Heart left ventricle (tissue), 13 donors: ENCODE measurements at regions not wholly inside any gene's neighbourhood (a gene's known extent, or its start where the extent isn't known, plus 50 kb on each side); places are given as distances from the start of the nearest gene placed in this dataset.

Source experiments
- CTCF ChIP-seq, 12 donors: fragments of 200-600 bp; sonication (generic) in 4 of 12; IDR thresholded peaks; one replicate each; pipeline versions ENCODE4 v1.5.0 to v1.8.0; 2018 to 2022; ENCODE audit warnings: antibody characterized with exemption in 12 of 12, mild to moderate bottlenecking in 5 of 12
- POLR2A ChIP-seq, 2 donors: fragments of 450-650 bp; IDR thresholded peaks; one replicate each; pipeline ENCODE4 v1.6.1; 2017; ENCODE audit warnings: antibody characterized with exemption in 2 of 2, mild to moderate bottlenecking in 2 of 2, moderate library complexity in 2 of 2
- donor health status: ischemic (EF 13 %, LVEDD 7.1; RV severe dilation, severe dysfunction).
- donor health status: DM: no; HTN: yes; CAD: no.
- donor health status: DM: no; HTN: no; CAD: no.
- donor health status: ischemic (EF 25% LVEDD 6.9; RV normal size, moderate dysfunction).
- donor health status: ischemic (EF 25% LVEDD 5.7; RV mildly dilated, moderate dysfunction).
- donor health status: ischemic (EF 35%, LVEDD 5.7; RV mildly dilated, moderate dysfunction).
- donor health status: nonischemic (EF 11% LVEDD 7.7; RV severe dilation, severe dysfunction).
- donor health status: DM: yes; HTN: yes; CAD: no.
- donor health status: PGD.
- donor health status: ischemic (EF 29% LVEDD 5.4; RV normal size, mild dysfunction).
- donor health status: nonischemic (EF 23%, LVEDD 6.1; RV moderate dilation, normal function).

GRCh38 chr4:17188547-17189400, 290.3 kb upstream of the LDB2 start:
- TF ChIP-seq POLR2A (IDR thresholded peaks at IDR 0.05) (no peak), CTCF (IDR thresholded peaks at IDR 0.05) (no peak)
